ENCODE measurements at regions not wholly inside any gene's neighbourhood (a gene's known extent, or its start where the extent isn't known, plus 50 kb on each side); places are given as distances from the start of the nearest gene placed in this dataset.
A peak's percentile ranks its signal among the peaks of the same experiment; 100 is the strongest.

DNA sequence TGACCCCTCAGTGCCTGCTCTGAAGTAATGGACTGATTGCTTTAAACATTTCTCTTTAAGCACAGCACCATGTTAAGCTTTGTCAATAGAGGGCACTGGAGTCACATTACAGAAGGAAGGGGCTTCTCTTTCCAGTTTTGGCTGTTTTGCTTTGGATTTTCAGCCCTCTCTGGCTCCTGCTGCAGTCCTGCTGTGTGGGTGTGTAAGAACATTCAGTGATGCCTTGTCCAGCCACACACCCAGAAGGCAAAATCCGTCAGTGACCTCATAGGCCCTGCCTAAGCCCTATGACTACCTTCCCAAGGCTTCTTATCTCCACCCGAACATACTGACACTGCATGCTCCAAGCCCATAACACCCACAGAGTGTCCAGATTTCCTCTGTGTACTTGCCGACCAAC is 215.3 kb upstream of the CTSO start:
- no peak overlapping the region for H3K4me2 ChIP-seq (ENCODE audit: low read length)
- no peak overlapping the region for H3K4me3 ChIP-seq (ENCODE audit: low read depth, low read length, poor library complexity, severe bottlenecking)
- TF ChIP-seq, protein P1, sequence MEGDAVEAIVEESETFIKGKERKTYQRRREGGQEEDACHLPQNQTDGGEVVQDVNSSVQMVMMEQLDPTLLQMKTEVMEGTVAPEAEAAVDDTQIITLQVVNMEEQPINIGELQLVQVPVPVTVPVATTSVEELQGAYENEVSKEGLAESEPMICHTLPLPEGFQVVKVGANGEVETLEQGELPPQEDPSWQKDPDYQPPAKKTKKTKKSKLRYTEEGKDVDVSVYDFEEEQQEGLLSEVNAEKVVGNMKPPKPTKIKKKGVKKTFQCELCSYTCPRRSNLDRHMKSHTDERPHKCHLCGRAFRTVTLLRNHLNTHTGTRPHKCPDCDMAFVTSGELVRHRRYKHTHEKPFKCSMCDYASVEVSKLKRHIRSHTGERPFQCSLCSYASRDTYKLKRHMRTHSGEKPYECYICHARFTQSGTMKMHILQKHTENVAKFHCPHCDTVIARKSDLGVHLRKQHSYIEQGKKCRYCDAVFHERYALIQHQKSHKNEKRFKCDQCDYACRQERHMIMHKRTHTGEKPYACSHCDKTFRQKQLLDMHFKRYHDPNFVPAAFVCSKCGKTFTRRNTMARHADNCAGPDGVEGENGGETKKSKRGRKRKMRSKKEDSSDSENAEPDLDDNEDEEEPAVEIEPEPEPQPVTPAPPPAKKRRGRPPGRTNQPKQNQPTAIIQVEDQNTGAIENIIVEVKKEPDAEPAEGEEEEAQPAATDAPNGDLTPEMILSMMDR (conservative IDR thresholded peaks at IDR 0.05; ENCODE audit: low read length), result peak; percentile 50
- no peak for TF ChIP-seq EZH2phosphoT487 (IDR thresholded peaks at IDR 0.05; ENCODE audit: borderline replicate concordance, low read depth, low read length)
- no peaks in the 10 kb centered on the region for H3K36me3 ChIP-seq (ENCODE audit: insufficient read depth, low read length)
- BruUV-seq (replicated peaks), result no TSS peak
- H3K9me2 ChIP-seq (ENCODE audit: insufficient read depth, low read length), result no peaks in the 10 kb centered on the region
- H3K4me1 ChIP-seq (ENCODE audit: insufficient read depth, low read length, poor library complexity, severe bottlenecking), result no peaks in the 10 kb centered on the region
- no peaks in the 10 kb centered on the region for H3K9me3 ChIP-seq (ENCODE audit: low read length)
- no peak overlapping the region for H2AFZ ChIP-seq (ENCODE audit: low read length)
- intact Hi-C loops (cut with micrococcal nuclease; ENCODE audit: unreplicated experiment), result loop anchor here (1.0 kb wide), 1 partner anchor 209 kb away; no protein-coding TSS in a partner anchor
- ChIA-PET POLR2A (no interaction called here), CTCF (ENCODE audit: unreplicated experiment) (no interaction called here)
- no peak overlapping the region for H3K27ac ChIP-seq (ENCODE audit: low read depth, low read length, poor library complexity, severe bottlenecking)
- no peaks in the 10 kb centered on the region for H3K79me2 ChIP-seq (ENCODE audit: insufficient read depth, low read depth, low read length)
- no peaks in the 10 kb centered on the region for H4K20me1 ChIP-seq (ENCODE audit: insufficient read depth, low read length)
- peak; percentile 1 for DNase-seq (ENCODE audit: low spot score)

DNA sequence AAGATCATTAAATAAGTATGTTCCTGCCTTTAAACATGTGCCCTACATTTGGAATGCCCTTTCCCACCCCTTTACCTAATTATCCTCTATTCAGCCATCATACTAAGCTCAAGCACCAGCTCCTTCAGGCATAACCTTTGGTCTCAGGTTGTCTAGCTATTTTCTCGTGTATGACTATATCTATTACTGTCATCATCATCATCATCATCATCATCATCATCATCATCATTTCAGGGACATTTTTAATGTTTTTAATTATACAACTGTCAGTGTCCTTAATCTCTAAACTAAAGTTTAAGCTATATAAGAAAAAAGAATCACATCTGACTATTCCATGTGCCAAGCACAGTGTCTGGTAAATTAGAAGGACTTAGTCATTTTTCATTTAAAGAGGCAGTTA is 214.6 kb upstream of the CTSO start:
- Histone ChIP-seq H3K79me2 (ENCODE audit: insufficient read depth, low read depth, low read length) (no peaks in the 10 kb centered on the region), H3K4me2 (ENCODE audit: low read length) (no peak overlapping the region), H3K4me1 (ENCODE audit: insufficient read depth, low read length, poor library complexity, severe bottlenecking) (no peaks in the 10 kb centered on the region), H3K4me3 (ENCODE audit: low read depth, low read length, poor library complexity, severe bottlenecking) (no peak overlapping the region), H4K20me1 (ENCODE audit: insufficient read depth, low read length) (no peaks in the 10 kb centered on the region), H2AFZ (ENCODE audit: low read length) (no peak overlapping the region), H3K27ac (ENCODE audit: low read depth, low read length, poor library complexity, severe bottlenecking) (no peak overlapping the region), H3K9me3 (ENCODE audit: low read length) (no peaks in the 10 kb centered on the region), H3K36me3 (ENCODE audit: insufficient read depth, low read length) (no peaks in the 10 kb centered on the region), H3K9me2 (ENCODE audit: insufficient read depth, low read length) (no peaks in the 10 kb centered on the region)
- BruUV-seq (replicated peaks), result no TSS peak
- TF ChIP-seq EZH2phosphoT487 (IDR thresholded peaks at IDR 0.05; ENCODE audit: borderline replicate concordance, low read depth, low read length), result no peak
- TF ChIP-seq, protein P1 (conservative IDR thresholded peaks at IDR 0.05; ENCODE audit: low read length), result no peak
- DNase-seq (ENCODE audit: low spot score), result no peak
- intact Hi-C loops (cut with micrococcal nuclease; ENCODE audit: unreplicated experiment), result no loop called here
- ChIA-PET POLR2A (interaction anchor here (0.6 to 1.2 kb wide), 3 partner anchors 16 to 174 kb away, joined by 3 to 5 read pairs (median 3); no protein-coding TSS in a partner anchor), CTCF (ENCODE audit: unreplicated experiment) (no interaction called here)

DNA sequence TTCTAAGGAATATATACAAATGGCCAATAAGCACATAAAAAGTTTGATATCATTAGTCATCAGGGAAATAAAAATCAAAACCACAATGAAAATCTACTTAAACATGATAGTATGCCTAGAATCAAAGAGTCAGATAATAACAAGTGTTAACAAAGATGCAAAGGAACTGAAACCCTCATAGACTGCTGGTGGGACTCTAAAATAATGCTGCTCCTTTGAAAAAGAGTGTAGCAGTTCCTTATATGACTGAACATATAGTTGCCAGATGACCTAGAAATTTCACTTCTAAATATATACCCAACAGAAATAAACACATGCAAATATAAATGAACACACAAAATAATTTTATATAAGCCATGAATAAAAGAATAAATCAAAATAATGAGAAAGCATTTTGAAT is 205.1 kb upstream of the CTSO start:
- TF ChIP-seq EZH2phosphoT487 (IDR thresholded peaks at IDR 0.05; ENCODE audit: borderline replicate concordance, low read depth, low read length), result no peak
- TF ChIP-seq, protein P1 (conservative IDR thresholded peaks at IDR 0.05; ENCODE audit: low read length), result no peak
- H3K9me3 ChIP-seq (ENCODE audit: low read length), result no peaks in the 10 kb centered on the region
- POLR2A ChIA-PET, result no interaction called here
- no peak overlapping the region for H3K4me3 ChIP-seq (ENCODE audit: low read depth, low read length, poor library complexity, severe bottlenecking)
- H3K9me2 ChIP-seq (ENCODE audit: insufficient read depth, low read length), result no peaks in the 10 kb centered on the region; the same call in 1 of the 2 replicates
- CTCF ChIA-PET (ENCODE audit: unreplicated experiment), result no interaction called here
- H3K4me2 ChIP-seq (ENCODE audit: low read length), result no peak overlapping the region
- no peaks in the 10 kb centered on the region for H3K36me3 ChIP-seq (ENCODE audit: insufficient read depth, low read length)
- no peaks in the 10 kb centered on the region for H4K20me1 ChIP-seq (ENCODE audit: insufficient read depth, low read length)
- no peak overlapping the region for H2AFZ ChIP-seq (ENCODE audit: low read length)
- H3K4me1 ChIP-seq (ENCODE audit: insufficient read depth, low read length, poor library complexity, severe bottlenecking), result no peaks in the 10 kb centered on the region
- intact Hi-C loops (cut with micrococcal nuclease; ENCODE audit: unreplicated experiment), result no loop called here
- BruUV-seq (replicated peaks), result no TSS peak
- H3K27ac ChIP-seq (ENCODE audit: low read depth, low read length, poor library complexity, severe bottlenecking), result no peak overlapping the region
- no peak for DNase-seq (ENCODE audit: low spot score)
- no peaks in the 10 kb centered on the region for H3K79me2 ChIP-seq (ENCODE audit: insufficient read depth, low read depth, low read length)

All from OCI-LY7 (cell line).